Keratinocyte (primary cell): ENCODE measurements at regions not wholly inside any gene's neighbourhood (a gene's known extent, or its start where the extent isn't known, plus 50 kb on each side); places are given as distances from the start of the nearest gene placed in this dataset.

ENCODE experiments used
- CTCF ChIP-seq, 3 experiments: IDR thresholded peaks in 1 of 3; conservative IDR thresholded peaks in 1 of 3; optimal IDR thresholded peaks in 1 of 3; 2 replicates in 2 of 3; 3 replicates in 1 of 3; pipeline versions ENCODE3 to v1.5.1; 2011; ENCODE audit warnings: low read length in 3 of 3, mild to moderate bottlenecking in 3 of 3, moderate library complexity in 2 of 3, control low read depth in 1 of 3, inconsistent platforms in 1 of 3; ENCODE audit not compliant: insufficient read depth in 2 of 3; ENCODE audit errors: extremely low read depth in 1 of 3
- EZH2 ChIP-seq: IDR thresholded peaks from one replicate; pipeline ENCODE4 v1.6.1; 2012; ENCODE audit warnings: inconsistent platforms, mild to moderate bottlenecking, low read length, moderate library complexity

- TF ChIP-seq CTCF (optimal IDR thresholded peaks at IDR 0.05 in 1 of 3, IDR thresholded peaks at IDR 0.05 in 1 of 3, conservative IDR thresholded peaks at IDR 0.05 in 1 of 3; ENCODE audit: extremely low read depth in 1 of 3, insufficient read depth in 2 of 3, low read length in 3 of 3) (no peak), EZH2 (no peak)
These were observed 314.2 kb downstream of the PID1 start for GRCh38 chr2:228956701-228957474.
